ENCODE measurements at regions not wholly inside any gene's neighbourhood (a gene's known extent, or its start where the extent isn't known, plus 50 kb on each side); places are given as distances from the start of the nearest gene placed in this dataset.
A peak's percentile ranks its signal among the peaks of the same experiment; 100 is the strongest.

DNA sequence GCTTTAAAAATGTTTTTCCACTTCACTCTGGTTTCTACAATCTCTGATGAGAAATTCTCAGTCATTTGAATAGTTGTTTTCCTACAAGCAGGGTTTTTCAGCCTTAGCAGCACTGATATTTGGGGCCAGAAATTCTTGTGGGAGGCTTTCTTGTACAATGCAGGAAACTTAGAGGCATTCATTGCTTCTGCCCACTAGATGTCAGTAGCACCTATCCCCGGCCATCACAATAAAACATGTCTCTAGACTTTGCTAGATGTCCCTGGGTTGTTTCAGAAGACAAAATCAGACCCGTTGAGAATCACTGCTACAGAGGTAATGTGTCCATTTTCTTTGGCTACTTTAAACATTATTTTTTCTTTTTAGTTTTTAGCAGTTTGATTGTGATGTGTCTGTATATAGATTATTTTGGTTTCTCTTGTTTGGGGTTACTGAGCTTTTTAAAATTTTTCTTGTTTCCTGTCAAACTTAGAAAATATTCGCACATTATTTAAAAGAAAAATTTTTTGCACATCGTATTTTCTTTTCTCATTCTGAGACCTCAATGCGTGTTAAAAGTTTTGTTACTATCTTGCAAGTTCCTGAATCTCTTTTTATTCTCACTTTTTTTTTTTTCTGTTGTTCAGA is 60.8 kb upstream of the CCDC179 start:
- peak overlapping the region in 1 of 3 experiments; percentile 76 for H3K27ac Mint-ChIP-seq
- H3K4me3 Mint-ChIP-seq, result no peak overlapping the region
- H3K9me3 Mint-ChIP-seq, result no peaks in the 10 kb centered on the region
- H3K36me3 Mint-ChIP-seq (ENCODE audit: low read depth), result no peaks in the 10 kb centered on the region
- TF ChIP-seq, protein P1, sequence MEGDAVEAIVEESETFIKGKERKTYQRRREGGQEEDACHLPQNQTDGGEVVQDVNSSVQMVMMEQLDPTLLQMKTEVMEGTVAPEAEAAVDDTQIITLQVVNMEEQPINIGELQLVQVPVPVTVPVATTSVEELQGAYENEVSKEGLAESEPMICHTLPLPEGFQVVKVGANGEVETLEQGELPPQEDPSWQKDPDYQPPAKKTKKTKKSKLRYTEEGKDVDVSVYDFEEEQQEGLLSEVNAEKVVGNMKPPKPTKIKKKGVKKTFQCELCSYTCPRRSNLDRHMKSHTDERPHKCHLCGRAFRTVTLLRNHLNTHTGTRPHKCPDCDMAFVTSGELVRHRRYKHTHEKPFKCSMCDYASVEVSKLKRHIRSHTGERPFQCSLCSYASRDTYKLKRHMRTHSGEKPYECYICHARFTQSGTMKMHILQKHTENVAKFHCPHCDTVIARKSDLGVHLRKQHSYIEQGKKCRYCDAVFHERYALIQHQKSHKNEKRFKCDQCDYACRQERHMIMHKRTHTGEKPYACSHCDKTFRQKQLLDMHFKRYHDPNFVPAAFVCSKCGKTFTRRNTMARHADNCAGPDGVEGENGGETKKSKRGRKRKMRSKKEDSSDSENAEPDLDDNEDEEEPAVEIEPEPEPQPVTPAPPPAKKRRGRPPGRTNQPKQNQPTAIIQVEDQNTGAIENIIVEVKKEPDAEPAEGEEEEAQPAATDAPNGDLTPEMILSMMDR (IDR thresholded peaks at IDR 0.05; ENCODE audit: unreplicated experiment in 3 of 3), result peak; percentile 73 to 83 (median 76)
- H3K4me1 Mint-ChIP-seq, result peaks cover 9% of the 10 kb centered on the region
- H3K27me3 Mint-ChIP-seq (ENCODE audit: low read depth), result no peaks in the 10 kb centered on the region

DNA sequence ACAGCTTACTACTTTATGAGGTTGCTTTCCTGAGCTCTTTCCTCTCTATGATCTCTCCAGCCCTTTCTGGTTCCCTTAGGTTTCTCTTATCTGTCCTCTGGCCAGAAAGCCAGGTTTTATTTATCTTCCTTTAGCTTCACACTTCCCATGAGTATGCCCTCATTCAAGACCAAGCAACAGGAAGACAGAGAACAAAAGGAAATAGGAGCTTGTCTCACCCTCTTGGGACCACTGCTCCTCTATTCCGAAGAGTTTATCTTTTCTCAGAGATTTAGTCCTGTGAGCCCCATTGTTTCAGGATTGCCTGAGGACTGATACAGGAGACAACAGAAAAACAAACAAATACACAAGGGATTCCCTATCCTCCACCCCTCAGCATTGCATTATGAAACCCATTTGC is 62.4 kb upstream of the CCDC179 start:
- no peaks in the 10 kb centered on the region for H3K9me3 Mint-ChIP-seq
- no peaks in the 10 kb centered on the region for H3K27me3 Mint-ChIP-seq (ENCODE audit: low read depth)
- TF ChIP-seq, protein P1 (IDR thresholded peaks at IDR 0.05; ENCODE audit: unreplicated experiment in 3 of 3), result no peak
- no peaks in the 10 kb centered on the region for H3K36me3 Mint-ChIP-seq (ENCODE audit: low read depth)
- peak overlapping the region in 2 of 3 experiments; percentile 13 to 74 for H3K27ac Mint-ChIP-seq
- H3K4me1 Mint-ChIP-seq, result peaks cover 9% of the 10 kb centered on the region
- H3K4me3 Mint-ChIP-seq, result no peak overlapping the region

DNA sequence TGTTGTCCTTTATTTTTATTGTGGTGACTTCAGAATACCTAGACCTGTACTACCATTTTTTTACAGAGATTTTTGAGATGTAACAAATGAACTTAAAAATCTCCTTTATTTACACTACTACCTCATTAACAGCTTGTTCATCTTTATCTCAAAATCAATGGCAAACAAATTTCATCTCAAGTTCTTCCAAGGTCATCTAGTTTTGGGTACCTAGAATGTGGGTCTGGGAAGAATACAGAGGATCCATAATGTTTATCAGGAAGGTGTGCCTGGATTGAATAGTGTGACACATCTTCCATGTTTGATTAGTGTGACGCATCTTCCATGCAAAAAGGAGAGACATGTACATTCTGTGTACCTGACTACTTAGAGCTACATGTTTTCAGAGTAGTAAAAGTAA is 63.3 kb upstream of the CCDC179 start:
- TF ChIP-seq, protein P1 (IDR thresholded peaks at IDR 0.05; ENCODE audit: unreplicated experiment in 3 of 3), result no peak
- no peak overlapping the region for H3K4me3 Mint-ChIP-seq
- H3K9me3 Mint-ChIP-seq, result no peaks in the 10 kb centered on the region
- peak overlapping the region in 1 of 3 experiments; percentile 74 for H3K27ac Mint-ChIP-seq
- peaks cover 9% of the 10 kb centered on the region for H3K4me1 Mint-ChIP-seq
- no peaks in the 10 kb centered on the region for H3K36me3 Mint-ChIP-seq (ENCODE audit: low read depth)
- no peaks in the 10 kb centered on the region for H3K27me3 Mint-ChIP-seq (ENCODE audit: low read depth)

DNA sequence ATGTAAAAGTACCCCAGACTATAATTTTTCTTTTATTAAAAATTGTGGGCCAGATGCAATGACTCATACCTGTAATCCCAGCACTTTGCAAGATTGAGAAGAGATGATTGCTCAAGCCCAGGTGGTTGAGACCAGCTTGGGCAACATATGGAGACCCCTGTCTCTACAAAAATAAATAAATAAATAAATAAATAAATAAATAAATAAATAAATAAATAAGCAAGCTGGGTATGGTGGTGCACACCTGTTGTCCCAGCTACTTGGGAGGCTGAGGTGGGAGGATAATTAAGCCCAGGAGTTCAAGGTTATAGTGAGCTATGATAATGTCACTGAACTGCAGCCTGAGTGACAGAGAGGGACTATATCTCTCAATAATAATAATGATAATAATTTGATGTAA is 66.1 kb upstream of the CCDC179 start:
- no peaks in the 10 kb centered on the region for H3K27me3 Mint-ChIP-seq (ENCODE audit: low read depth)
- TF ChIP-seq, protein P1 (IDR thresholded peaks at IDR 0.05; ENCODE audit: unreplicated experiment in 3 of 3), result no peak

DNA sequence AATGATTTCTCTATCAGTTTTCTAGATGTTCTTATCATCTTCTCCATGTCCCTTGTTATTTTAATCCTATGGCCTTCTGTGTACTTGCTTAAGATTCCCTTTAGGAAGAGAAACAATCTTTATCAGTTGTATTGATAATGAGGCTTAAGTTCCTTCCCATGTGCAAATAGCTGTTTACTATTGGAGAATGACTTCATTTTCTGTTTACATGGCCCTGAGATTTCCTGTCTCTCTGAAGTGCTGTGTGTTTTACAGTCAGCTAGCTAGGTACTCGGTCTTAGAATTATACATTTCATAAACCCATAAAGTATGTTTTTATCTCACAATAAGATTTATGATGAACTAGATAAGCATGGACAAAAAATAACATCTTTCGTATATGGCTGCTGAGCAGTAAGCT is 67.5 kb upstream of the CCDC179 start:
- no peaks in the 10 kb centered on the region for H3K36me3 Mint-ChIP-seq (ENCODE audit: low read depth)

More for the DNA sequence above, 66.1 kb upstream of the CCDC179 start:
- H3K27ac Mint-ChIP-seq, result no peak overlapping the region
- H3K4me3 Mint-ChIP-seq, result no peak overlapping the region
- no peaks in the 10 kb centered on the region for H3K4me1 Mint-ChIP-seq
- H3K9me3 Mint-ChIP-seq, result no peaks in the 10 kb centered on the region
- no peaks in the 10 kb centered on the region for H3K36me3 Mint-ChIP-seq (ENCODE audit: low read depth)

More for the DNA sequence above, 67.5 kb upstream of the CCDC179 start:
- Mint-ChIP-seq H3K27ac (no peak overlapping the region), H3K9me3 (no peaks in the 10 kb centered on the region), H3K4me1 (no peaks in the 10 kb centered on the region), H3K27me3 (ENCODE audit: low read depth) (no peaks in the 10 kb centered on the region), H3K4me3 (no peak overlapping the region)
- TF ChIP-seq, protein P1 (IDR thresholded peaks at IDR 0.05; ENCODE audit: unreplicated experiment in 3 of 3), result no peak
